Kasumi-1 (cell line): ENCODE measurements at regions not wholly inside any gene's neighbourhood (a gene's known extent, or its start where the extent isn't known, plus 50 kb on each side); places are given as distances from the start of the nearest gene placed in this dataset.
A peak's percentile ranks its signal among the peaks of the same experiment; 100 is the strongest.

ENCODE experiments used
- DNase-seq, 2 experiments: peaks; one replicate each; lab custom pipeline; 2025; lab: John Stamatoyannopoulos, UW

DNA sequence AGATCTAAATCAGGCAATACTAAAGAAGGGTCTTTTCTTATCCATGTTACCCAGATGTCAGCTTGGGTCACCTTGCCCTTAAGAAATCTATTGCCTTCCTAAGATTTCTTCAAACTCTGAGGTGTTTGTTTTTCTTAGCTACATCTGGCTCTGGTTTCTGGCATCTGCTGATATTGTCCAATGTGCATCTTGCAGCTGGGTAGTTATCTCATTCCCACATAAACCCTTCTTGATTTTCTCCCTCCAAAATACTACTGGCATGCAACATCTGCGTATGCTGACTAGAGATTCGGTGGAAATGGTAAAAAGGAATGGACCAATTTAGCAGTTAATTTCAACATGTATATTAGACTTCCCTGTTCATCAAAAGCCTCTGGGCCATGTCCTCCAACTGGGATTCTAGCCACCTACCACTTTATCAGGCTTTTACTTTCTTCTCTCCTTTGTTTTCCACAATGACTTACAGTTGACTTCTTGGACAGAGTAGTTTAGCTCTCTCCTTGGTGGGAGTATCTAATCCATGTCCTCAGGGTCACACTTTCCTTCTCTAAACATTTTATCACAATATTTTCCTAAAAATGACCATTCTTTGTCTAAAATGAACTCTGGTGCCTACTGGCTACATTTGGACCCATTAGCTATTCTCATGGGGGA, 324.8 kb upstream of the FAR2 start:
- no peak for DNase-seq

DNA sequence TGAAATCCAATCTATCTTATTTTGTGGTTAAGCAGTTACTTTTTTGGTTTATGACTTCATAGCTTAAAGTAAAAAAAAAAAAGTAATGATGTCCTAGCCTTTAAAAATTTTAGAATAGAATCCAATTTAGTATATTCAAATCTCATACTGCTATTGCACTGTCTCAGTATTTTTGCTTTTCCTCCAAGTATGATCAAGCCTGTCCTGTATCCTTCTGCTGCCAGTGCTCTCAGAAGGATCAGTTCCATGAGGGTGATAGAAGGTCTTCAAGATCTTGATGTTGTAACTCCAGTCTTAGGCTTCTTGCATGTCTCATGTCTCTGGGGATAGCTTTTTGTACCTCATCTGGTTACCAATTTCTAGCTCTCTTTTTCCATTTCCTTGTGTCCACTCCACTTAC, 324.2 kb upstream of the FAR2 start:
- DNase-seq: no peak

DNA sequence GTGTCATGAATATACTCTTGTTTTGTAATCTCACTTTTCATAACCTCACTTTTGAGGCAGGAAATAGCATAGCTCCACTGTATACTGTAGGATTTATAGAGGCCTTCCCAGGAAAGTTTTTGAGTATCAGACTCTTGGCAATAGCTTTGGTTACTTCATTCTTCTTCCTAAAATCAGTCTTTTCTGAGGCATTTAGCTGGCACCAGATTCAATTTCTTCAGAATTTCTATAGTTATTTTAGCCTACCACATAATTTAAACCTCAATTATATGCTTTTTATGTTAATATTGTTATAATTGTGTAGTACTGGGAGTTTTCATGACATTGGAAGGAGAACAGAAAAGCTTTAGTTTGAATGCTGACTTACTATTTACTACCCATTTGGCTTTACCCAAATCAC, 322.3 kb upstream of the FAR2 start:
- DNase-seq: no peak

DNA sequence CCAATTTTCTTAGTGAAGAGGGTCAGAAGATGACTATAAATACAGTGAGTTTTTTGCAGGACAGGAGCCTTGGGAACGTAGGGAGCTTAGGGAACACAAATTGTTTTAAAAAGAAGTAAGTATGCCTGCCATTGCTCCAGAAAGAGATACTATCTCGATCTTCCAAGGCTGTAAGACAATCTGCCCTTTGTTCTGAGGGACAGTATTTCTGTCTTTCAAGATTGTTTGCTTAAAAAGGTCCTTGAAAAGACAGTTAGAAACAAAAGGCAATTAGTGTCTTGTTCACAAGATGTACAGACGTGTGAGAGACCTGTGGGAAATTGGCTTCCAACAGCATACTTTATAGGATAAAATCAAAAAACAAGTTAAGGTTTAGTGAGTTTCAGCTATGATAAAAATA, 321.2 kb upstream of the FAR2 start:
- no peak for DNase-seq

DNA sequence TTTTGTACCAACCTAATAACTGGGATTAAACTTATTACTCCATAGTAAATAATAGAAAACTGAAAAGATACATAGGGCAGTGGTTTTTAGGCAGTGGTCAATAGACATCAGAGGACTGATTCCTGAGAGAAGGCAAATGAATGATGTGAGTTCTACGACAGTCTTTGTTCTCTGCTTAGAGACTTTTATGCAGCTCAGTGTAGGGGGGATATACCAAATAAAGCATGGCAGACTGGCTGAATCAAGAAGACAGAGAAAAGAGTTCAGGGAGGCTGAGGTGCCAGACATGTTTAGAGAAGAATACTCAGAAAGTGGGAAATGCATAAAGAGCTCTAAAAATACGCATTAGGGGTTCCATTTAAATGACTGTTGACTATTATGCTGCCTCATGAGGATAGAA, 320.8 kb upstream of the FAR2 start:
- no peak for DNase-seq

DNA sequence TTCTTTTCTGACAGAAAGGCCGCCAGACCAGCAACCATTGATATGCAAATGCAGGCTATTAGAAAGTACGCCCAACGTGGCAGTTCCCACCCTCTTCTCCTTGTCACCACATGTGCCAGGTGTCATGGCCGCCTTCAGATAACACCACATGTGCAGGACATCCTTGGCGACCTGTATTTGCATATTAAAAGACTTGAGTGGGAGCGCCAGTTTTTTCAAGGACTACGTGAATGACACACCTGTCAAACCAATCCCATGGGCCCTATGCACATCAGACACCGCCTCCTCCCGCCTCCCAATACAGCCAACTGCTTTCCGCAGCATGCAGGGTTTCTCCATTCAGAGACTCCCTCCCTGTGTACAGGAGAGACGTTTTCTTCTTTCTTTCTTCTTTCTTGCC, 318.6 kb upstream of the FAR2 start:
- no peak for DNase-seq

DNA sequence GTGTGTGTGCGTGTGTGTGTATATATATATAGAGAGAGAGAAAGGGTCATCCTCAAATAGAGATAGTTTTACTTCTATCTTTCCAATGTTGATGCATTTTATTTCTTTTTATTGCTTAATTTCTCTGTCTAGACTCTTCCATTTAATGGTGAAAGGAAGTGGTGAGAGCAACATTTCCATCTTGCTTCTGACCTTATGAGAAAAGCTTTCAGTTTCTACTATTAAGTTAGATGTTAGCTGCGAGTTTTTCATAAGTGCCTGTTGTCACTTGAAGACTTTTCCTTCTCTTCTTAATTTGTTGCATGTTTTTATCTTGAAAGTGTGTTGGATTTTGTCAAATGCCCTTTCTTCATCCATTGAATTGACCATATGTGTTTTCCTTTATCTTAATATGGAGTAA, 304.4 kb upstream of the FAR2 start:
- no peak for DNase-seq

DNA sequence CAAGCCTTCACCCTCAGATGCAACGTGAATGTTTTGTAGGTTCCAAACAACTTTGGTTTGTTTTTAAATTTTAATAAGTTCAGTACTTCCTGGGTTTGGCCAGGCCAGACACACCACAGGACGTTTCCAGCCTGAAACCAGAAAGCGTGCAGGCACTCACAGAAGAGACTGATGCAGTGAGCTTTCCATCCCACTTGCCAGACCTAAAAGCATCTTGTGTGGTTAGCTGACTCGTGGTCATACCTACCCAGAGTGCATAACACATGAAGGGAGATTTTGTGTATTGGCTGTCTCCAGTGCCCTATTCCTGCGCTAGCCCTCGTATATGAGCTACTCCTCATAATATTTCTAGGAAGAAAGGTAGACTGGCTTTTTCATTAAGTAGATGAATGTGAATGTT, 297.3 kb upstream of the FAR2 start:
- DNase-seq: no peak

DNA sequence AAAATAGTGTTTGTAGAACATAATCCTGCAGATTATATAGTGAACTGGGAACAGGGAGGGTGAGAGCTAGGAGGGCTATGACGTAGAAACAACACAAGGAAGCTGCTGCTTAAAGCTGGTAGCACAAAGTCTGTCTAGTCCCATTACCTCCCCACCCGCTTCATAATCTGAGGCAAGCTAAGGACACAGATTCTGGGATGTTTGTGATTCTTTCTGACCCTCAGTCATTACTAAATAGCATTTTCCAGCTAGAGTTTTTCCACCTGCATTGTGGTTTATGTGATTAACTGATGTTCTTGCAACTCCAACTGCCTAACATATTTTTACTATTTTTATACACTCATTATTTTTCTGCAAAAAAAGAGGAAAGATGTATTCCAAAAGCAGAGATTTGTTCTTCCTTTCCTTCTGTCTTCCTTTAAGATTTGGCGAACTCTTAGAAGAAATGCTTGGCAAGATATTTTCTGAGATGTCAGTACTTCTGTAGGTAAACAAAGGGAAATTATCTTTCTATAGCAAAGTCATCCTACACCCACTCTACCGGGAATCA, 293.2 kb upstream of the FAR2 start:
- no peak for DNase-seq

DNA sequence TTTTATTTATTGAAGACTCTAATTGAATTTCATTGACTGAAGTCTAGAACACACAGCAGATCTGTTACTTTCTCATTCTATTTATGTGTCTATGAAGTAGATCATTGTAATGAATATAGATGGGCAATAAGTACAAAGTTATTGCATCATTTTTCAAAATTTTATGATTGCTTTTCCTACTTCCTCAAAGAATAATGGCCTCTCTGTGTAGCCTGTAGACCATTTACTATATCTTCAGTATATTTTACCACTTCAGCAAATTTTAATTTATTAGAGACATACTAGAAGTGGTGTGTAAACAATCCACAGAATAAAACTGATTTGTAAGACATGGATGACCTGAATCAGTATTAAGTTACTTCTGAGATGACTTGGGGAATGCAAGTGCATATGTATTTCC, 291.7 kb upstream of the FAR2 start:
- DNase-seq: no peak

DNA sequence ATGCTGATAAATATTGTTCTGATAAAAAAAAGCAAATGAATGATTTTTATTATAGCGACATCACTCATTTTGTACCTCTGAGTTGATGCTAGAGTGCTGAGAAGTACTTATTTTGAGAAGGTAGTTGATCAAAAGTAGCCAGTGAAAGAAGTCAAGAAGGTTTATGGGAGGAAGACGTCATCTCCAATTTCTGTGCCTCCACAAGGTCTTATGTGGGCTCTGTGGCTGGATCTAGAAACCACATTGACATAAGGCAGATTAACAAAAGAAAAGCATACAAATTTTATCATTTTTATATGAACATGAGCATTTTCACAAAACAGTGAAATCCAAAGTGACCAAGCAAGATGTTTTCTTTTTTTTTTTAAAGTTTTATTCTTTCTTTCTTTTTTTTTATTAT, 289.5 kb upstream of the FAR2 start:
- no peak for DNase-seq

DNA sequence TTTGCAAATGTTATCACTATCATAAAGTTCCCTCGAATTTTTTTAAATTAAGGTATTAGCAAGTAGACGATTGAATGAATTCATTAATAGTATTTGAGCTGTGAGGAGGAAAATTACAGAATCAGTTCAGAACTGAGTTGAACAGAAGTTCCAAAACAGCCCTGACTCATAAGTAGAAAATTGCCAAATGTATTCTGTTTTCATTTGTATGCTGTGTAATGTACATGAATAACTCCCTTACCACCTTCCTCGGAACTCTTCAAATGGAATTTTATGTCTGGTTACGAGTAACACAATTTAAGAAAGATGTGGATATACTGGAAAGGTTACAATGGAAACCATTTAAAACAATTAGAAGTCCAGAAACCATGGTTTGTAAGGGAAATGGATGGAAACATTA, 283.3 kb upstream of the FAR2 start:
- DNase-seq: no peak

DNA sequence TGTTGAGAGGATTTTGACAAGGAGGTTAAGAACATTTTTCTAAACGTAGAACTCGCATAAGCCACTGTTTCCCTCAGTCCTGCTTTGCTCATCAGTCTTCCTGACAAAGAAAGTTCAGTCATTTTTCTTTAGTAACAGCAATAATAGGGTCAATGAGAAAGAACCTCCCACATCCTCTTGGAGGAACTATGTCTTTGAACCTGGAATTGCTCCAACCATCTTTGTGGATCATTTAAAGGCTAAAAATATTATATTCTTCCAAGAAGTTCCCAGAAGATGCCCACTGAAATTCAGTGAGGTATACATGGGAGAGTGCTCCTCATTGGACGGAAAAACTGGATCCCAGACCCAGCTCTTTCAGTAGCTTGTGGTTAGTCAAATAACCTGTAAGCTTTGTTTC, 282.8 kb upstream of the FAR2 start:
- DNase-seq: no peak

DNA sequence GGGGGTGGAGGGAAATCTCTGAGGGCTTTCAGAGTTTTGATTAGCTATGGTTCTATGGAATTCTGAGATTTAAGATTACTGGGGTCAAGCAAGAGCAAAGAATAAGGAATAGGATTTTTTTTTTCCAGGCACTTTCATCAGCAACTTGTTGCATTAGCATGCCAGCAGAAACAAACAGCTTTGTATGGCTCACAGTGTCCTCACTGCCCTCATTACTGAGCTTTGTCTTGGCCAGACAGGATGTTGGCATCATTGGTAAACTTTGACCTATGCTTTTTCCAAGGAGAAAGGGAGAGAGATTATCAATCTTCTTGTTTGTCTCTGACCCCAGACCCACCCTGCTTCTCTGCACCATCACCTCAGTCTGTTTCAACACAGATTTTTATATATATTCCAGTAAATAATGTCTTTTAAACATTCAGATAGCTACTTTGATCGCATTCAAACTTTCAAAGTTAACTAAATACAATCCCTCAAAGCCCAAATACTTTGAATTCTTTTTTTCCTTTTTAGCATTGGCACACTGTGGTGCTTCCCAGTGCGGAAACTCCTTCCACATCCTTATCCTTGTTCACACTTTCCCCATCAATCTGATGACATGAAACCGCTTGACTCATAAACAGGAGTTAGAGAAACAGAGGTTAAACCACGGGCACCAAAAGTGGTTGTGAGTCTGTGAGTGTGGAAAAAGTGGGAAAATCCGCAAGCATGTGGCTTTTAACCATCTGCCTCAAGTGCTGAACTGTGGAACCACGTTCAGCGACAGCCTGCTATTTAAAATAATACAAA, 282.2 kb upstream of the FAR2 start:
- no peak for DNase-seq

DNA sequence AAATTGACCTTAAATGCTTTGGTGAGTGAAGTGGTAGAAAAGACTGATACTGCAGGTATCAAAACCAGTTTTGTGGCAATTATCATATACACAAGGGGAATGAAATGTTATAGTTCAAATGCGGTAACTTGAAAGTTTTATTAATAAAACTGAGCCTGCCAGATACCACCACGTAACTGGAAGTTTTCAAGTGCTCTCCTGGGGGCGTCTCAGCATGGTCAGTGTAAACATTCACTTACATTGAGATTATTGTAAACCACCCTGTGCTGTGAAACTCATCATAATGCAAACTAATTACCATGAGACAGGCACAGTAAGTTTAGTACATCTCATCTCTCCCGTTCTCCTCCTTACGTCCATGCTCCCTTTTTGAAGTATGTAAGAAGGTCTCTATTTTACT, 280.7 kb upstream of the FAR2 start:
- no peak for DNase-seq

DNA sequence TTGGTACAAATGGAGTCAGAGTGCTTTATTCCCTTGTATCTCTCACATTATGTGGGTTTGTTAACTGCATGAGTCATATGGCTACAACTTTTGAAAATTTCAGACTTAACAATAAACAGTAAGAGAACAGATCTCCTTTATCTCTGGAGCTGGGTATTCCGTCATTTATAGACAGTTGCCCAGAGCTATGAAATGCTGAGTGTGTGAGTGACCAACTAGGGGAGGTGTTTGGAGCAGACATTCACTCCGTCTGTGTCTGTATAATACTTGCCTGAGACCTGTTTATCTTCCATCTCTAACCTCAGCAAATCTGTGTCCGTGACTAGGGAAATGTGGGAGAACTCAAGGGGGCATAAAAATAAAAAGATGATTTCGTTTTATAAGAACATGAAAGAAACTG, 279.9 kb upstream of the FAR2 start:
- DNase-seq: no peak

DNA sequence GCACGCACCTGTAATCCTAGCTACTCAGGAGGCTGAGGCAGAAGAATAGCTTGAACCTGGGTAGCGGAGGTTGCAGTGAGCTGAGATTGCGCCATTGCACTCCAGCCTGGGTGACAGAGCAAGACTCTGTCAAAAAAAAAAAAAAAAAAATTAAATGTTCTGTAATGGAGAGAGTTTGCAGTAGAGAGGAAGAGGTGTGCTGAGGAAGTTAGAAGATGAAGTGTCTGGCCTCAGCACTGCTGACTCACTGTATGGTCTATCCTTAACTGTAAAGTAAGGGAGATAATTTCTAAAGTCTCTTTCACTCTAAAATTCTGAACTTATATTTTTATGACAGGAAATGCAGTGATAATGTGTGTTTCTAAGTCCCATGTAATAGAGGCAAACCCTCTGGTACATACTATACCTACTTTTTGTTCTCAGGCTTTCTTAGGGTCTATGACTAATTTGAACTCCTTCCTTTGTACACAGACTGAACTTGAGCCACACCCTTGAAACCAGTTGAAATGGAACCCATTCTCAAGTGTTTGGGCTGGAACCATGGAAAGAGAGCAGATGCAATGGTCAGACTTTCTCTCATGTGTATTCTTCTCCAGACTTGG, 278.1 kb upstream of the FAR2 start:
- peak; percentile 9 to 10 for DNase-seq

DNA sequence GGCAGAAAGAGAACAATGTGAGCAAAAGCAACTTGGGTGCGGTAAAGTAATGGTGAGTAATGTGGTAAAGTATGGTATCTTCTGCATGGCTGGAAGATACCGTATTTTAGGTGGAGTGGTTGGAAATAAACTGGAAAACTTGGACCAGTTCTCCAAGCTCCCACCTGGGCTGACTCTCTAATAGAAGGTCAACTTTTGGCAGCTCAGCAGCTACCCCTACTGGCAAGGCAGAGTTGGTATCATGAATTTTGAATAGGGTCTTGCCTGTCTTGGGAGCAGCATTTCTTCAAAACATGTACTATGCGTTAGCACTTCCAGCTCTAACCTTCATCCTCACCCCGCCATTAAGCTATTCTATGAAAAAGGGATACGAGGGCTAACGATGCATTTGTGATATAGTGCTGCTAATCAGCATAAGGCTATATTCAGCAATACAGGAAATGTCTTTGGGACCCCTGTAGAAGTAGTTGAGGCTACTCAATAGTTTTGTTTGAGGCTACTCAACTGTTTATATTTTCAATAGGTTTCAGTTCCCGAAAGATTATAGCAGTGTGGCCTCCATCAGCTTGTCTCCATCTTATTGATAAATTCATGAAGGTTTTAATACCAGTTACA, 276.3 kb upstream of the FAR2 start:
- DNase-seq: peak; percentile 52 to 66

DNA sequence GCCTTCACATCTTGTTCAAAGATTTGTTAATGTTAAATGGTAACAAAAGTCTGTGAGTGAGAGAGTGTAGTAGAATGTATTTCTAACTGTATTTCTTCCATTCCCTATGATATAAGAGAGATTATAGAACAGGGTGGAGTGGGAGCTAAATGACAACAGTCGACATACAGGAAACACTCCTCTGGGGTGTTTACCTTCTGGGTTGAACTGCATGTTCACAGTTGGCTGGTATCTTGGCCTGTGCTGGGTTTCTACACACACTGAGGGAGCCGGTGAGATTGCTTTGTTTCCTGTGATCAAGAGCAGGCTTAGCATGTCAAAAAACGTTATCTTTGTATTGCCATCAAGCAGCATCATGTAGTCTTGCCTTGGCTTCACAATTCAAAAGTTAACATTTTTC, 274.3 kb upstream of the FAR2 start:
- no peak for DNase-seq

DNA sequence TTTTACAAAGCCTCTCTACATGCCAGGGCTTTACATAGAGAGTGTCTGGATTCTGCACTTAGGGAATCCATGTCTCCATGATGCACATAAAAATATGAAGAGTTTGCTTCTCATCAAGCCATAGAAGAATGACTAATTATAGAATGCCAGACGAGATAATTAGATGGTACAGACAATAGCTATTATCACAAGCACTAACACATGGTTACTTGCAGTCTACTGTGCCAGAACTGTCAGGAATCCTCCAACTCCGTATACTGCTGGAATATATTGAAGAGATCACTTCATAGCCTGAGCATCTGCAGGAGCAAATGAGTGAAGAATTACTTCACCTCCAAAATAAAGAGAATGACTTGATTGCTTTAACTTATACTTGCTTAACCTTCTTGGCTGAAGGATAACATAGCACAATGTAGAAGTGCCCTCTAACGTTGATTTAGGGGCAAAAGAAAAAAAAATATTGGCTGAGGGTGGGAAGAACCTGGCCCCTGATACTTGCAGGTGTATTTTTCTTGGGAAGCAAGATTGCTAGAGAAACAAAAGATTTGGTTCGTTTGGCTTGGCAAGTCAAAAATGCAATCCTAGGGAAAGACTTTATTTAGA, 272.8 kb upstream of the FAR2 start:
- DNase-seq: no peak

DNA sequence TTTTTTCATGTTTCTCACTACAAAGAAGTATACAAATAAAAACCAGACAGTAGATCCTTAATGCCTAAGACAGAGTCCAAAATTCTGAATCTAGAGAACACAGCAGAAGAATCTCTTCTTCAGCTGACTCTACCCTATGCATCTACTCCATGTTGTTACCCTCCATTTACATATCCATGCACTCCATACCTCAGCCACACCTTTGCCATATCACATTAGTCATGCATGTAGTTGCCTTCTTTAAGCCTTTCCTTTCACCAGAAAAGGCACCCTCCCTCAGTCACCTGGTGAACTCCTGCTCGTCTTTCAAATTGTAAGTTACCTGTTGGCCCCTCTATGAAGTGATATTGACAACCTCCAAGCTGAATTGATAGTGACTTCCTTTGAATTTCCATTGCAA, 271.2 kb upstream of the FAR2 start:
- DNase-seq: no peak

DNA sequence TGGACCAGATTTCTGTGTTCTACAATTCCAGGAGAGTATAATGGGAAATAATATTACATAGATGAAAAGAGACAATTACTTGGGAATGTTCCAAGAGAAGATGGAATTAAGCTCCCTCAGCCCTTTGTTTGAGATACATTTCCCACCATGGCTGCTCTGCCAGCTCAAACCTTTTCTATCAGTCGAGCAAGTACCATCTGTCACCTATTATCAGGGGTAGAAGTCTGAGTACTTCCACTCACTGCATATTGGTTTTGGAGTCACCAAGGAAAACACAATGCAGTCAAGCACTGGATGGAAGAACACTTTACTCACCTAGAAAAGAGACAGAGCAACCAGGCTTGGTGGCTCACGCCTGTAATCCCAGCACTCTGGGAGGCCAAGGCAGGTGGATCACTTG, 270.4 kb upstream of the FAR2 start:
- no peak for DNase-seq
